Upper lobe of left lung (tissue), 6 donors: ENCODE measurements at regions not wholly inside any gene's neighbourhood (a gene's known extent, or its start where the extent isn't known, plus 50 kb on each side); places are given as distances from the start of the nearest gene placed in this dataset.

Experiments used
- ATAC-seq, 2 donors: fragments of 200-7000 bp; cut with Tn5 transposase; one replicate each; pipeline ENCODE4 v1.9.1; 2022; ENCODE audit warnings: mild to moderate bottlenecking in 2 of 2, moderate library complexity in 2 of 2; ENCODE audit not compliant: low FRiP score in 2 of 2
- DNase-seq, 2 donors: peaks; one replicate each; pipeline ENCODE4 v3.0.0-alpha.2; 2019 to 2020
- H3K27ac ChIP-seq, 4 donors: fragments of 200-600 bp; sonication (generic); one replicate each; pipeline ENCODE4 v1.5.1; 2016 to 2019
- H3K27me3 ChIP-seq, 4 donors: fragments of 200-600 bp; sonication (generic); one replicate each; pipeline ENCODE4 v1.5.1; 2017 to 2019
- H3K36me3 ChIP-seq, 4 donors: fragments of 200-600 bp; sonication (generic); one replicate each; pipeline ENCODE4 v1.5.1; 2016 to 2019
- H3K4me1 ChIP-seq, 4 donors: fragments of 200-600 bp; sonication (generic); one replicate each; pipeline ENCODE4 v1.5.1; 2018 to 2019
- H3K4me3 ChIP-seq, 4 donors: fragments of 200-600 bp; sonication (generic); one replicate each; pipeline ENCODE4 v1.5.1; 2017 to 2019; ENCODE audit warnings: mild to moderate bottlenecking in 2 of 4, moderate library complexity in 1 of 4
- H3K9me3 ChIP-seq, 4 donors: fragments of 200-600 bp; sonication (generic); one replicate each; pipeline ENCODE4 v1.5.1; 2018 to 2019
- EP300 ChIP-seq, 4 donors: sonication (generic); formaldehyde crosslinking; IDR thresholded peaks; one replicate each; pipeline ENCODE4 v1.5.1; 2017; ENCODE audit warnings: antibody characterized with exemption in 4 of 4, control low read depth in 2 of 4
- POLR2A ChIP-seq, 4 donors: fragments of 450-650 bp; IDR thresholded peaks; one replicate each; pipeline ENCODE4 v1.5.1; 2016 to 2017; ENCODE audit warnings: antibody characterized with exemption in 4 of 4, mild to moderate bottlenecking in 2 of 4
- POLR2AphosphoS5 ChIP-seq, 2 donors: sonication (generic); formaldehyde crosslinking; IDR thresholded peaks; one replicate each; pipeline ENCODE4 v1.5.1; 2017; ENCODE audit warnings: antibody characterized with exemption in 2 of 2
- WGBS, 2 donors: methylation state at CpG; one replicate each; pipeline ENCODE4 v1.1.5; 2017 to 2018; 5-methylcytosine and 5-hydroxymethylcytosine counted together
- TF ChIP-seq, protein P1 (sequence below), 6 experiments: fragments of 450-650 bp in 4 of 6; fragments of 200-600 bp in 2 of 6; sonication (generic) in 2 of 6; IDR thresholded peaks; one replicate each; pipeline ENCODE4 v1.5.1; 2016 to 2019; ENCODE audit warnings: antibody characterized with exemption in 6 of 6
- donor health status: DM: no; HTN: no; CAD: no; lungs with moderate emphysema.
- donor health status: DM: no; HTN: yes; CAD: no; lungs with severe emphysema.

DNA sequence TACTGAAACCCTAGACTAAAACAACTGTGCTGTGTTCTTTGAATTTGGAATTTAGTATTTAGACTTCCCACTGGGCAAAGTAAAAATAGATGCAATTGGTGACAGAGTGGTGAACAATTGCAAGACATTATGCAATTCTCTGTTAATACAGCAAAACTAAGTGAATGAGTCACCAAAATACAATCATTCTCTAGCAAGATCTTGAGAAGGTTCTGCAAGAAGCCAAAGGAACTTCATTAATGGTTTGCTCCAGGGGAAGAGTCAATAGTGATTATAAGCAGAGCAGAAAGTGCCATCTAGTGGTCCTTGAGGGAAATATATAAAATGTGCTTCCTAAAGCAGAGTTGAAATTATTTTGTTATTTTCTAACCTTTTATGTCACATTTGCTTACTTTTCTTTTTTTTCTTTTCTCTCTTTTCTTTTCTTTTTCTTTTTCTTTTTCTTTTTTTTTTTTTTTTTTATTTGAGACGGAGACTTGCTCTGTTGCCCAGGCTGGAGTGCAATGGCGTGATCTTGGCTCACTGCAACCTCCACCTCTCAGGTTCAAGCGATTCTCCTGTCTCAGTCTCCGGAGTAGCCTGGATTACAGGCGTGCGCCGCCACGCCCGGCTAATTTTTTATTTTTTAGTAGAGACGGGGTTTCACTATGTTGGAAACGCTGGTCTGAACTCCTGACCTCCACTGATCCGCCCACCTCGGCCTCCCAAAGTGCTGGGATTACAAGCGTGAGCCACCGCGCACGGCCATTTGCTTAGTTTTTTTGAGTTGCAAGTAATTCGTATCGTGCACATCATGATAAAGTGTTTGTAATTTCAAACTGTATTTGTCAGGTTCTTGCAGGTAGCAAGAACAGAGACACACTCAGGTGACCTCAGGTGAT is 99.2 kb downstream of the CTH start:
- no peaks in the 10 kb centered on the region for H3K27me3 ChIP-seq
- H3K9me3 ChIP-seq = no peaks in the 10 kb centered on the region
- H3K4me1 ChIP-seq = no peaks in the 10 kb centered on the region
- no peak for TF ChIP-seq POLR2A (IDR thresholded peaks at IDR 0.05)
- peak in 1 of 4 donors; percentile 6 for TF ChIP-seq EP300 (IDR thresholded peaks at IDR 0.05)
- TF ChIP-seq, protein P1, sequence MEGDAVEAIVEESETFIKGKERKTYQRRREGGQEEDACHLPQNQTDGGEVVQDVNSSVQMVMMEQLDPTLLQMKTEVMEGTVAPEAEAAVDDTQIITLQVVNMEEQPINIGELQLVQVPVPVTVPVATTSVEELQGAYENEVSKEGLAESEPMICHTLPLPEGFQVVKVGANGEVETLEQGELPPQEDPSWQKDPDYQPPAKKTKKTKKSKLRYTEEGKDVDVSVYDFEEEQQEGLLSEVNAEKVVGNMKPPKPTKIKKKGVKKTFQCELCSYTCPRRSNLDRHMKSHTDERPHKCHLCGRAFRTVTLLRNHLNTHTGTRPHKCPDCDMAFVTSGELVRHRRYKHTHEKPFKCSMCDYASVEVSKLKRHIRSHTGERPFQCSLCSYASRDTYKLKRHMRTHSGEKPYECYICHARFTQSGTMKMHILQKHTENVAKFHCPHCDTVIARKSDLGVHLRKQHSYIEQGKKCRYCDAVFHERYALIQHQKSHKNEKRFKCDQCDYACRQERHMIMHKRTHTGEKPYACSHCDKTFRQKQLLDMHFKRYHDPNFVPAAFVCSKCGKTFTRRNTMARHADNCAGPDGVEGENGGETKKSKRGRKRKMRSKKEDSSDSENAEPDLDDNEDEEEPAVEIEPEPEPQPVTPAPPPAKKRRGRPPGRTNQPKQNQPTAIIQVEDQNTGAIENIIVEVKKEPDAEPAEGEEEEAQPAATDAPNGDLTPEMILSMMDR (IDR thresholded peaks at IDR 0.05) = peak; percentile 32 to 75 (median 62)
- H3K36me3 ChIP-seq = no peaks in the 10 kb centered on the region
- WGBS, 2 donors = 64 to 72% methylated on average over 18 to 19 of the region's 19 CpGs
- peak in 1 of 2 donors; percentile 27 for DNase-seq
- peak; percentile 69 to 91 for ATAC-seq
- H3K4me3 ChIP-seq = no peak overlapping the region
- no peak overlapping the region for H3K27ac ChIP-seq

DNA sequence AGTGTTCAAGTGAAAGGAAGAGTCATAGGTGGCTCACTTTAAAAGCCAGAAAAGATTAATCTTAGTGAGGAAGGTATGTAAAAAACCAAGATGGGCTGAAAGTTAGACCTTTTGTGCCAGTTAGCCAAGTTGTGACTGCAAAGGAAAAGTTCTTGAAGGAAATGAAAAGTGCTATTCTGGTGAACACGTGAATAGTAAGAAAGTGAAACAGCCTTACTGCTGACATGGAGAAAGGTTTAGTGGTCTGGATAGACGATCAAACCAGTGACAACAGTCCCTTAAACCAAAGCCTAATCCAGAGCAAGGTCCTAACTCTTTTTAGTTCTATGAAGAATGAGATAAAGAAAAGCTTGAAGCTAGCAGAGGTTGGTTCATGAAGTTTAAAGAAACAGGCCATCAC is 106.4 kb downstream of the CTH start:
- H3K9me3 ChIP-seq = no peaks in the 10 kb centered on the region
- ATAC-seq = no peak
- no peak overlapping the region for H3K27ac ChIP-seq
- no peak overlapping the region for H3K4me3 ChIP-seq
- H3K27me3 ChIP-seq = no peaks in the 10 kb centered on the region
- WGBS, 2 donors = 70 to 75% methylated on average over 2 of the region's 2 CpGs
- TF ChIP-seq POLR2AphosphoS5 (IDR thresholded peaks at IDR 0.05) (no peak), POLR2A (IDR thresholded peaks at IDR 0.05) (no peak), EP300 (IDR thresholded peaks at IDR 0.05) (no peak)
- TF ChIP-seq, protein P1 (IDR thresholded peaks at IDR 0.05) = no peak
- no peak for DNase-seq
- no peaks in the 10 kb centered on the region for H3K4me1 ChIP-seq
- H3K36me3 ChIP-seq = no peaks in the 10 kb centered on the region

DNA sequence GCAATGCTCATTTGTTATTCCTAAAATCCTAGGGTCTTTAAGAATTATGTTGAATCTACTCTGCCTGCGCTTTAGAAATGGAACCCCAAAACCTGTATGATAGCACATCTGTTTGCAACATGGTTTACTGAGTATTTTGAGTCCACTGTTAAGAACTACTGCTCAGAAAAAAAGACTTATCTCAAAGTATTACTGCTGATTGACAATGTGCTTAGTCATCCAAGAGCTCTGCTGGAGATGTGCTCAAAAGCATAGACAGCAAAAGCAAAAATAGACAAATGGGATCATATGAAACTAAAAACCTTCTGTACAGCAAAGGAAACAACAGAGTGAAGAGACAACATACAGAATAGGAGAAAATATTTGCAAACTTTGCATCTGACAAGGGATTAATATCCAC is 107.0 kb downstream of the CTH start:
- WGBS, 2 donors = 96 to 100% methylated on average over 1 of the region's 1 CpG
- ATAC-seq = no peak
- Histone ChIP-seq H3K9me3 (no peaks in the 10 kb centered on the region), H3K4me1 (no peaks in the 10 kb centered on the region), H3K36me3 (no peaks in the 10 kb centered on the region), H3K4me3 (no peak overlapping the region), H3K27me3 (no peaks in the 10 kb centered on the region), H3K27ac (no peak overlapping the region)
- no peak for TF ChIP-seq POLR2A (IDR thresholded peaks at IDR 0.05)
- TF ChIP-seq EP300 (IDR thresholded peaks at IDR 0.05) = no peak
- TF ChIP-seq, protein P1 (IDR thresholded peaks at IDR 0.05) = no peak
- TF ChIP-seq POLR2AphosphoS5 (IDR thresholded peaks at IDR 0.05) = no peak
- DNase-seq = no peak

DNA sequence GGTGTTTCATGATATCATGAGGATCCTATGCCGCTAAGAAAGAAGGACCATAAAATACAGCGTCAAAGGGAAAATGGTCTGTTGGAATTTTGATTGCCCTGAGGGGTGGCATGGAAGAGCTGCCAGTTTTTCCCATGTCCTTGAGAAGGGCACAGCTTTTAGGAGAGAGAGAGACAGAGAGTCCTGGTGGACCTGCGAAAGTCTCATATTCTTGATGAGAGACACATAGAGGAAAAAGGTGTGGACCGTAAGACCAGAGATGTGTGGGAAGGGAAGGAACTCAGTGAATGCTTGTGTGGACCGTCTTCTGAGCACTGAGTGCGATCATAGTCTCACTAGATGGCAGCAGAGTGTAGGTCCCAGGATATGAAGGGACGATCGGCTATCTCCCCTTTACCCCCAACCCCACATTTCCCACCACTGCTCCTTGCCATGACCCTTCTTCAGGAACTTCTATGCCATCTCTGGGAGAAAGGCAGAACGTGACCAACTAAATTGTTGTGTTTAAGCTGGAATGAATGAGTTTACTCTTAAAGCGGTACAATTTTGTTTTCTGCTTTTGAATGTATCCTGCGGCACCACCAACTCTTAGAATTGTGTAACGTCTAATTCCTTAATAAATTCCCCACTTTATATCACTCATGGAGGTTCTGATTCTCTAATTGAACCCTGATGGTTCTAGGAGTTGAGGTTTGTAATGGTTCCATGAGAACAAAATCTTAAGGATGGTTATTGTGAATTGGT is 117.7 kb downstream of the CTH start:
- H3K36me3 ChIP-seq = no peaks in the 10 kb centered on the region
- H3K4me3 ChIP-seq = no peak overlapping the region
- TF ChIP-seq, protein P1 (IDR thresholded peaks at IDR 0.05) = peak in 4 of 6 experiments; percentile 17 to 36 (median 26)
- no peak for TF ChIP-seq EP300 (IDR thresholded peaks at IDR 0.05)
- no peak for TF ChIP-seq POLR2AphosphoS5 (IDR thresholded peaks at IDR 0.05)
- no peak for TF ChIP-seq POLR2A (IDR thresholded peaks at IDR 0.05)
- ATAC-seq = peak in 1 of 2 donors; percentile 83
- H3K27me3 ChIP-seq = no peaks in the 10 kb centered on the region
- no peak overlapping the region for H3K27ac ChIP-seq
- no peaks in the 10 kb centered on the region for H3K9me3 ChIP-seq
- DNase-seq = no peak
- no peaks in the 10 kb centered on the region for H3K4me1 ChIP-seq
- 33 to 34% methylated on average over 12 of the region's 12 CpGs for WGBS, 2 donors
